Central memory CD4-positive, alpha-beta T cell (primary cell): ENCODE measurements at regions not wholly inside any gene's neighbourhood (a gene's known extent, or its start where the extent isn't known, plus 50 kb on each side); places are given as distances from the start of the nearest gene placed in this dataset.
A peak's percentile ranks its signal among the peaks of the same experiment; 100 is the strongest.
"Not testable (repeated sequence)": the region's sequence is repeated elsewhere in the genome, so short reads cannot be mapped to it uniquely, and the experiment has no call there.

ENCODE experiments used
- DNase-seq: peaks from one replicate; pipeline ENCODE4 v3.0.0; 2022

- DNase-seq = no peak
These were observed 151.0 kb upstream of the ATF7IP start for GRCh38 chr12:14214495-14214894.

- DNase-seq = not testable (repeated sequence)
These were observed 149.5 kb upstream of the ATF7IP start for GRCh38 chr12:14215949-14216348.

- no peak for DNase-seq
These were observed 148.8 kb upstream of the ATF7IP start for GRCh38 chr12:14216405-14217294.

DNA sequence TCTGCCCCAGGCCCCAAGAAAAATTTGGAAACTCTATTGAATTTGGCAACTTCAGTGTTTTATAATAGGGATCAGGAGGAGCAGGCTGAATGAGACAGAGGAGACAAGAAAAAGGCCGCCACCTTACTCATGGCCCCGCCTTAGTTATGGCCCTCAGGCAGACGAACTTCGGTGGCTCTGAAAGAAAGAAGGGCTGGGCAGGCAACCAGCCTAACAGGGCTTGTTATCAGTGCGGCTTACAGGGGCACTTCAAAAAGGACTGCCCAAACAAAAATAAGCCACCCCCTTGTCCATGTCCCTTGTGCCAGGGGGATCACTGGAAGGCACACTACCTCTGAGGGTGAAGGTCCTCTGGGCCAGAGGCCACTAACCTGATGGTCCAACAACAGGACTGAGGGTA is 146.3 kb upstream of the ATF7IP start:
- DNase-seq = no peak

DNA sequence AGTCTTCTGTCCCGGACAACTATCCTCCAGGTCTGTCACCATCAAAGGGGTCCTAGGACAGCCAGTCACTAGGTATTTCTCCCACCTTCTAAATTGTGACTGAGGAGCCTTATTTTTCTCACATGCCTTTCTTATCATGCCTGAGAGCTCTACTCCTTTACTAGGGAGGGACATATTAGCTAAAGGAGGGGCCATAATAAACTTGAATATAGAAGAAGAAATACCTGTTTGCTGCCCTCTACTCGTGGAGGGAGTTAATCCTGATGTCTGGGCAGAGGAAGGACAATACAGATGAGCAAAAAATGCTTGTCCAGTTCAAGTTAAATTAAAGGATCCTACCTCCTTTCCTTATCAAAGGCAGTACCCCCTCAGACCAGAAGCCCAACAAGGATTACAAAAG is 145.8 kb upstream of the ATF7IP start:
- not testable (repeated sequence) for DNase-seq

- DNase-seq = no peak
These were observed 140.4 kb upstream of the ATF7IP start for GRCh38 chr12:14225064-14225463.

- DNase-seq = not testable (repeated sequence)
These were observed 130.3 kb upstream of the ATF7IP start for GRCh38 chr12:14235176-14235575.

- not testable (repeated sequence) for DNase-seq
These were observed 128.8 kb upstream of the ATF7IP start for GRCh38 chr12:14236641-14237040.

- peak; percentile 35 for DNase-seq
These were observed 127.2 kb upstream of the ATF7IP start for GRCh38 chr12:14238221-14238792.

GRCh38 chr12:14239350-14239934 is 126.0 kb upstream of the ATF7IP start:
- DNase-seq = peak; percentile 25

DNA sequence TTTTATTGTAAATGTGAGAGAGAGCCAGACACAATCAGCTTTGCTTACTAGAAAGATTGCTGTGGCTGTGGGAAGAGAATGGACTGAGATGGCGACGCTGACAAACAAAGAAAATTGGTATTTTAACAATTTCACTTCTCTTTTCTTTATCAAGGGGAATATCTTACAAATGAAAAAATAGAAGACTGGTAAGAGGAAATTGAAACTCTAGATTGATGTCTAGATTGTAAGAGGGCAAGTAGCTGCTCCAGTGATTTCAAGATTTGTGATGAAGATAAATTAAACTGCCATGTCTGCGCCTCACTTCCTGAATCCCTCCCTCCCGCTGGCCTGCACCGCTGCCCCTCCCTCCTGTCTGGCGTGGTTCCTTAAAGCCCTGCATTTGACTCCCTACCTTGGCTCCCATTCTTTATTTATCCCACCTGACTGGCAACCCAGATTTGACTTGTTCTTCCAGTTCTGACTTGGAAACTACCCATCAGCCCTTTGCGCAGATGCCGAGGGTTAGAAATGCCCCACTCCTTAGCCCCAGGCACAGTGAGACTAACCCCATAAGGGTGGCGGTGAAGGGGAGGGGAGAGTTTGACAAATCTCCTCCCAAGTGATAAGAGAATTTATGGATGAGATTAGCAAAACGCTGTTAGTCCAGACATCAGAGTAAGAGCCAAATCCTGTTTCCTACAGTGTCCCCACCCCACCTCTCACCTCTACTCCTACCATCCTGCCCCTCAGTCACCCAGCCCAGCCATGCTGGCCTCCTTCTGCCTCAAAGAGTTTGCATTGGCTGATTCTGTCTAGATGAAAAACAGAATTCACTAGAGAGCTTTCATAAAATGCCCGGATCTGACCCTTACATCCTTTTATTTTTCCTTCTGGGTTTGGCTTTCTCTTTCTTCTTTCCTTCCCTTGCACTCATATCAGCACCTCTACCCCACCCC is 125.3 kb upstream of the ATF7IP start:
- peak; percentile 17 for DNase-seq

GRCh38 chr12:14240873-14241220 is 124.6 kb upstream of the ATF7IP start:
- no peak for DNase-seq

- not testable (repeated sequence) for DNase-seq
These were observed 122.7 kb upstream of the ATF7IP start for GRCh38 chr12:14242825-14243224.

- no peak for DNase-seq
These were observed 121.5 kb upstream of the ATF7IP start for GRCh38 chr12:14243941-14244340.

DNA sequence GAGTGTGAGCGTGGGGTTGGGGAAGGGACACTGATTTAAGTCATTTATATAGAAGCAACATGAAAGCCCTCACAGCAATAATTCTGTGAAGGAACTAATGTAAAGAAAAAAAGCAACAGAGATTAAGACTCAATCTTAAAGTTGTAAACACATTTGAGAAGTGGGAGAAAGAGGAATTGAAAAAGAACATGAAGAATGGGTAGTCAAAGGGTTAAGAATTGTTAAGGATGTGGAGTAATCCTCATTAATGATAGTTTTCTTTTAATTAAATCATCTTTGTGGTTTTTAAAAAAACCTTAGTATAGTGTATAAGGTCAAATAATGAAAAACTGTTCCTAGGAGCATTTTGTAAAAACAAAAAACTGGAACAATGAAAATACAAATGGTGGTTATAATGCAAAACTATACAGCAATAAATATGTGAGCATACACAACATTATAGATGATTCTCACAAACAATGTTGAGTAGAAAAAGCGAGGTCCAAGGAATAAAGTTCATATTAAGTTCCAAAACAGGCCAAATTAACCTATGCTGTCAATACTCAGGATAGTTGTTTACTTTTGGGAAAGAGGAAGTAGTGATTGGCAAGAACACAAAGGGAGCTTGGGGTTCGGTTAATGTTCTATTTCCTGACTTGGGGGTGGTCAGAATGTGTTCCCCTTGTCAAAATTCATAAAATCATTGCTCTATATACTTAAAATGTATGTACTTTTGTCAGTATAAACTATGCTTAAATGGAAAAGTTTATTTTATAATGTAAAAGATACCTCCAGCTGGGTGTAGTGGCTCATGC is 120.4 kb upstream of the ATF7IP start:
- DNase-seq = no peak

GRCh38 chr12:14247166-14247565 is 118.3 kb upstream of the ATF7IP start:
- no peak for DNase-seq

GRCh38 chr12:14249368-14249767 is 116.1 kb upstream of the ATF7IP start:
- no peak for DNase-seq

DNA sequence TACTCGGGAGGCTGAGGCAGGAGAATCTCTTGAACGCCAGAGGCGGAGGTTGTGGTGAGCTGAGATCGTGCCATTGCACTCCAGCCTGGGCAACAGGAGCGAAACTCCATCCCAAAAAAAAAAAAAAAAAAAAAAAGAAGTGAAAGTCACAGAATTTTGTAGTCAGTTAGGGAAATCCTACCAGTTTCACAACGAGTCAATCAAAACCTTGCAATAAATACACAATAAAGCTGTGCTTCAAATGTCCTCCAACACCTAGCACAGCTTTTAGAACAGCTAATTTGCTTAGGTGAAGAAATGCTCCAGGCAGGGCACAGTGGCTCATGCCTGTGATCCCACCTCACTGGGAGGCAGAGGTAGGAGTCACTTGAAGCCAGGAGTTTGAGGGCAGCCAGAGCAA is 112.8 kb upstream of the ATF7IP start:
- no peak for DNase-seq

GRCh38 chr12:14253496-14253895 is 112.0 kb upstream of the ATF7IP start:
- DNase-seq = no peak

DNA sequence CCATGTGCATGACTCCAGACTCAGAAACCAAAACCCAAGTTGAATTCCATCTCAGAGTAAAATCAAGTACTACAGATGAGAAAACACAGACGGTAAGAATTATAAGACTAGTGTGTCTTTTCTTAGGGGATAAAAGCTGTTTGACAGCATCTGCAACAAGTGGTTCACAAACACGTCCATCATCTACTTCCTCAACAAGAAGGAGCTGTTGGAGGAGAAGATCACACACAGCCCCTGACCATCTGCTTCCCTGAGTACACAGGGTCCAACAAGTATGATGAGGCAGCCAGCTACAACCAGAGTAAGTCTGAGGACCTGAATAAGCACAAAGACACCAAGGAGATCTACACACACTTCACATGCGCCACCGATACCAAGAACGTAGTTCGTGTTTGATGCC is 110.7 kb upstream of the ATF7IP start:
- no peak for DNase-seq

GRCh38 chr12:14256121-14256520 is 109.4 kb upstream of the ATF7IP start:
- DNase-seq = peak; percentile 62

- DNase-seq = peak; percentile 70
These were observed 108.8 kb upstream of the ATF7IP start for GRCh38 chr12:14256555-14257169.
